HL-60 (cell line): ENCODE measurements at regions not wholly inside any gene's neighbourhood (a gene's known extent, or its start where the extent isn't known, plus 50 kb on each side); places are given as distances from the start of the nearest gene placed in this dataset.

Experiments used
- POLR2AphosphoS5 ChIP-seq: IDR thresholded peaks from 2 replicates; pipeline ENCODE4 v1.6.1; 2012; ENCODE audit warnings: low read depth
- TF ChIP-seq, protein P1 (sequence below): IDR thresholded peaks from one replicate; pipeline ENCODE4 v1.5.1; 2011; ENCODE audit warnings: low read length, control low read depth, inconsistent platforms; ENCODE audit not compliant: insufficient read depth

DNA sequence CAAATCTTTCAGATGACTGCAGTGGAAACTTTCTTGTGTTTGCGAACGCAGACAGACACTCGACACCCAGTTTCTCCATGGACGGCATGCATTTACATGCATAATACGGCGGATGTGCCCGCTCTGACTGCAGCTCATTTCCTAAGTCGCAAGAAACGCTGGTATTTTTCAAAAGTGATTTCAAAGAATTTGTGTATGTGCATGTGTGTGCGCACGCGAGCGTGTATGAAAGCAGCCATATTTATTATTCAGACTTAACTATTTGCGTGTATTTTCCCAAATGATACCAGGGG lies 436.5 kb upstream of the MGMT start:
- TF ChIP-seq, protein P1, sequence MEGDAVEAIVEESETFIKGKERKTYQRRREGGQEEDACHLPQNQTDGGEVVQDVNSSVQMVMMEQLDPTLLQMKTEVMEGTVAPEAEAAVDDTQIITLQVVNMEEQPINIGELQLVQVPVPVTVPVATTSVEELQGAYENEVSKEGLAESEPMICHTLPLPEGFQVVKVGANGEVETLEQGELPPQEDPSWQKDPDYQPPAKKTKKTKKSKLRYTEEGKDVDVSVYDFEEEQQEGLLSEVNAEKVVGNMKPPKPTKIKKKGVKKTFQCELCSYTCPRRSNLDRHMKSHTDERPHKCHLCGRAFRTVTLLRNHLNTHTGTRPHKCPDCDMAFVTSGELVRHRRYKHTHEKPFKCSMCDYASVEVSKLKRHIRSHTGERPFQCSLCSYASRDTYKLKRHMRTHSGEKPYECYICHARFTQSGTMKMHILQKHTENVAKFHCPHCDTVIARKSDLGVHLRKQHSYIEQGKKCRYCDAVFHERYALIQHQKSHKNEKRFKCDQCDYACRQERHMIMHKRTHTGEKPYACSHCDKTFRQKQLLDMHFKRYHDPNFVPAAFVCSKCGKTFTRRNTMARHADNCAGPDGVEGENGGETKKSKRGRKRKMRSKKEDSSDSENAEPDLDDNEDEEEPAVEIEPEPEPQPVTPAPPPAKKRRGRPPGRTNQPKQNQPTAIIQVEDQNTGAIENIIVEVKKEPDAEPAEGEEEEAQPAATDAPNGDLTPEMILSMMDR: no peak
- no peak for TF ChIP-seq POLR2AphosphoS5
